ENCODE measurements at regions not wholly inside any gene's neighbourhood (a gene's known extent, or its start where the extent isn't known, plus 50 kb on each side); places are given as distances from the start of the nearest gene placed in this dataset.

- no peak for TF ChIP-seq MAX (IDR thresholded peaks at IDR 0.05)
- TF ChIP-seq SIN3A (IDR thresholded peaks at IDR 0.05; ENCODE audit: low read depth) = no peak
- no peak for TF ChIP-seq RAD21 (IDR thresholded peaks at IDR 0.05; ENCODE audit: low read depth)
- no peak for TF ChIP-seq POLR2A (IDR thresholded peaks at IDR 0.05; ENCODE audit: borderline replicate concordance, extremely low read depth, insufficient read depth, insufficient read length)
- no peak for TF ChIP-seq JUND (IDR thresholded peaks at IDR 0.05)
- TF ChIP-seq REST (IDR thresholded peaks at IDR 0.05; ENCODE audit: low read depth) = no peak
- no peak for TF ChIP-seq ZBTB33 (IDR thresholded peaks at IDR 0.05; ENCODE audit: extremely low read depth, insufficient replicate concordance, low read length)
- TF ChIP-seq ZNF274 (IDR thresholded peaks at IDR 0.05; ENCODE audit: low read depth, low read length) = no peak
- TF ChIP-seq EZH2 (IDR thresholded peaks at IDR 0.05) = no peak
- TF ChIP-seq SP1 (IDR thresholded peaks at IDR 0.05; ENCODE audit: low read depth) = no peak
- TF ChIP-seq ZFX (IDR thresholded peaks at IDR 0.05) = no peak
- TF ChIP-seq EGR1 (IDR thresholded peaks at IDR 0.05; ENCODE audit: low read depth) = no peak
- TF ChIP-seq POLR2AphosphoS5 (IDR thresholded peaks at IDR 0.05; ENCODE audit: low read depth, low read length) = no peak
- no peak for TF ChIP-seq YY1 (IDR thresholded peaks at IDR 0.05; ENCODE audit: extremely low read depth, insufficient replicate concordance, low read depth, low read length)
- TF ChIP-seq TCF7L2 (IDR thresholded peaks at IDR 0.05; ENCODE audit: borderline replicate concordance, extremely low read depth, insufficient read depth, insufficient read length) = no peak
- no peak for TF ChIP-seq EZH2phosphoT487 (IDR thresholded peaks at IDR 0.05; ENCODE audit: borderline replicate concordance)
- no peak for TF ChIP-seq CEBPB (IDR thresholded peaks at IDR 0.05; ENCODE audit: low read depth)
- no peak for DNase-seq (ENCODE audit: low read depth, low spot score)
- CTCF ChIA-PET = no interaction called here
Measured at GRCh38 chr7:54857294-54857693, 98.3 kb upstream of the SEC61G start.

More at GRCh38 chr7:54857294-54857693, 98.3 kb upstream of the SEC61G start:
- Histone ChIP-seq H4K20me1 (ENCODE audit: insufficient read depth) (no peaks in the 10 kb centered on the region), H3K79me2 (ENCODE audit: insufficient read depth, low read length) (no peaks in the 10 kb centered on the region), H3K9ac (ENCODE audit: low read length) (no peak overlapping the region), H3K9me2 (ENCODE audit: insufficient read depth) (no peaks in the 10 kb centered on the region), H3K9me3 (ENCODE audit: control insufficient read depth in 1 of 2, insufficient read depth in 1 of 2, low read depth in 1 of 2, low read length in 2 of 2) (no peaks in the 10 kb centered on the region), H3K4me2 (ENCODE audit: low read length) (no peak overlapping the region), H3K4me1 (ENCODE audit: control insufficient read depth in 1 of 2, insufficient read depth in 2 of 2, low read length in 2 of 2) (no peaks in the 10 kb centered on the region), H3K36me3 (ENCODE audit: control insufficient read depth in 1 of 2, insufficient read depth in 2 of 2, low read length in 2 of 2) (no peaks in the 10 kb centered on the region), H2AFZ (ENCODE audit: low read depth, low read length, poor library complexity, severe bottlenecking) (no peak overlapping the region), H3K4me3 (replicated peaks in 1 of 2; ENCODE audit: low read depth in 1 of 2, low read length in 2 of 2) (no peak overlapping the region), H3K27ac (ENCODE audit: low read depth, low read length) (no peak overlapping the region), H3K27me3 (ENCODE audit: insufficient read depth, low read length) (no peaks in the 10 kb centered on the region)
- intact Hi-C loops (cut with micrococcal nuclease) = no loop called here
- RAD21 ChIA-PET (ENCODE audit: low non-redundant PET in 1 of 2, low total read pairs in 2 of 2, uncharacterized antibody in 2 of 2, unreplicated experiment in 2 of 2) = no interaction called here
- BruUV-seq (replicated peaks) = no TSS peak
- ATAC-seq = no peak
- POLR2A ChIA-PET = no interaction called here
